Astrocyte (in vitro differentiated cells and primary cell): ENCODE measurements at regions not wholly inside any gene's neighbourhood (a gene's known extent, or its start where the extent isn't known, plus 50 kb on each side); places are given as distances from the start of the nearest gene placed in this dataset.

Experiments used
- DNase-seq: peaks from one replicate; pipeline ENCODE4 v3.0.0-alpha.2; 2010; ENCODE audit warnings: low read depth
- FAIRE-seq: peaks from 2 replicates; lab custom pipeline; 2011; peaks lifted over from hg19 to GRCh38; lab: Jason Lieb, UNC
- H2AFZ ChIP-seq: 2 replicates; pipeline ENCODE4 v1.6.0; 2012; ENCODE audit warnings: low read depth, low read length, inconsistent platforms
- H3K27ac ChIP-seq: 2 replicates; pipeline ENCODE4 v1.5.1; 2011; ENCODE audit warnings: low read depth, low read length, inconsistent platforms
- H3K27me3 ChIP-seq: 2 replicates; pipeline ENCODE4 v1.6.0; 2011; ENCODE audit warnings: low read length, inconsistent platforms; ENCODE audit not compliant: insufficient read depth
- H3K36me3 ChIP-seq: 2 replicates; pipeline ENCODE4 v1.5.1; 2011; ENCODE audit warnings: low read length, inconsistent platforms; ENCODE audit not compliant: insufficient read depth
- H3K4me1 ChIP-seq: 2 replicates; pipeline ENCODE4 v1.5.1; 2011; ENCODE audit warnings: low read length, inconsistent platforms; ENCODE audit not compliant: insufficient read depth
- H3K4me2 ChIP-seq: 2 replicates; pipeline ENCODE4 v1.6.0; 2012; ENCODE audit warnings: low read length, inconsistent platforms
- H3K4me3 ChIP-seq: 2 replicates; pipeline ENCODE4 v1.5.1; 2011; ENCODE audit warnings: low read depth, mild to moderate bottlenecking, low read length, inconsistent platforms; ENCODE audit not compliant: insufficient read depth
- H3K79me2 ChIP-seq: 2 replicates; pipeline ENCODE4 v1.6.0; 2012; ENCODE audit warnings: mild to moderate bottlenecking, low read length, inconsistent platforms; ENCODE audit not compliant: insufficient read depth
- H3K9ac ChIP-seq: 2 replicates; pipeline ENCODE4 v1.6.0; 2012; ENCODE audit warnings: mild to moderate bottlenecking, low read length, inconsistent platforms
- H3K9me3 ChIP-seq: 2 replicates; pipeline ENCODE4 v1.5.1; 2012; ENCODE audit warnings: low read depth, mild to moderate bottlenecking, low read length, inconsistent platforms; ENCODE audit not compliant: insufficient read depth
- H4K20me1 ChIP-seq: 2 replicates; pipeline ENCODE4 v1.6.0; 2012; ENCODE audit warnings: low read length, inconsistent platforms; ENCODE audit not compliant: insufficient read depth
- H3K27ac Mint-ChIP-seq: one replicate; pipeline ENCODE4 v1.8.0; 2021; ENCODE audit warnings: mild to moderate bottlenecking, mixed read lengths; ENCODE audit not compliant: unreplicated experiment
- H3K27me3 Mint-ChIP-seq: one replicate; pipeline ENCODE4 v1.8.0; 2021; ENCODE audit warnings: low read depth, mixed read lengths; ENCODE audit not compliant: unreplicated experiment
- H3K36me3 Mint-ChIP-seq: one replicate; pipeline ENCODE4 v1.8.0; 2021; ENCODE audit warnings: low read depth, mixed read lengths; ENCODE audit not compliant: unreplicated experiment
- H3K4me1 Mint-ChIP-seq: one replicate; pipeline ENCODE4 v1.8.0; 2021; ENCODE audit warnings: low read depth, mixed read lengths; ENCODE audit not compliant: unreplicated experiment
- H3K4me3 Mint-ChIP-seq: one replicate; pipeline ENCODE4 v1.8.0; 2021; ENCODE audit warnings: mild to moderate bottlenecking, moderate library complexity, mixed read lengths; ENCODE audit not compliant: unreplicated experiment
- H3K9me3 Mint-ChIP-seq: one replicate; pipeline ENCODE4 v1.8.0; 2021; ENCODE audit warnings: mild to moderate bottlenecking, mixed read lengths; ENCODE audit not compliant: unreplicated experiment
- CTCF ChIP-seq: IDR thresholded peaks from 2 replicates; pipeline ENCODE4 v1.5.1; 2011; ENCODE audit warnings: low read depth, mild to moderate bottlenecking, inconsistent platforms, low read length, moderate library complexity; ENCODE audit not compliant: insufficient read depth
- EZH2 ChIP-seq: IDR thresholded peaks from 2 replicates; pipeline ENCODE4 v1.6.1; 2012; ENCODE audit warnings: mild to moderate bottlenecking, low read length, inconsistent platforms; ENCODE audit not compliant: insufficient read depth

- H3K9me3 ChIP-seq = no peaks in the 10 kb centered on the region
- Mint-ChIP-seq H3K9me3 (no peaks in the 10 kb centered on the region), H3K27ac (no peak overlapping the region), H3K4me3 (no peak overlapping the region), H3K36me3 (no peaks in the 10 kb centered on the region), H3K27me3 (no peaks in the 10 kb centered on the region), H3K4me1 (no peaks in the 10 kb centered on the region)
- no peaks in the 10 kb centered on the region for H3K36me3 ChIP-seq
- H3K9ac ChIP-seq = no peak overlapping the region
- H3K27ac ChIP-seq = no peak overlapping the region
- H2AFZ ChIP-seq = no peak overlapping the region
- DNase-seq (peak; percentile 6), FAIRE-seq (no peak)
- no peak for TF ChIP-seq CTCF
- no peaks in the 10 kb centered on the region for H3K79me2 ChIP-seq
- H3K4me3 ChIP-seq = no peak overlapping the region
- no peaks in the 10 kb centered on the region for H3K27me3 ChIP-seq
- H3K4me1 ChIP-seq = no peaks in the 10 kb centered on the region
- no peaks in the 10 kb centered on the region for H4K20me1 ChIP-seq
- no peak overlapping the region for H3K4me2 ChIP-seq
Observed at GRCh38 chr4:11675051-11675800, 246.5 kb upstream of the HS3ST1 start.

- H3K4me3 ChIP-seq = no peak overlapping the region
- DNase-seq (no peak), FAIRE-seq (no peak)
- no peak overlapping the region for H3K9ac ChIP-seq
- H3K9me3 ChIP-seq = no peaks in the 10 kb centered on the region
- no peak overlapping the region for H2AFZ ChIP-seq
- H3K27me3 ChIP-seq = no peaks in the 10 kb centered on the region
- H3K4me3 Mint-ChIP-seq = no peak overlapping the region
- H3K79me2 ChIP-seq = no peaks in the 10 kb centered on the region
- no peak for TF ChIP-seq CTCF
- no peak for TF ChIP-seq EZH2
- no peak overlapping the region for H3K27ac ChIP-seq
- no peaks in the 10 kb centered on the region for H3K36me3 Mint-ChIP-seq
- H3K4me1 ChIP-seq = no peaks in the 10 kb centered on the region
- H3K4me2 ChIP-seq = no peak overlapping the region
- H3K27me3 Mint-ChIP-seq = no peaks in the 10 kb centered on the region
- peaks cover 3% of the 10 kb centered on the region for H3K9me3 Mint-ChIP-seq
- H3K27ac Mint-ChIP-seq = no peak overlapping the region
- no peaks in the 10 kb centered on the region for H4K20me1 ChIP-seq
- peaks cover 6% of the 10 kb centered on the region for H3K4me1 Mint-ChIP-seq
- no peaks in the 10 kb centered on the region for H3K36me3 ChIP-seq
Observed at GRCh38 chr4:11670304-11670703, 241.6 kb upstream of the HS3ST1 start.

DNA sequence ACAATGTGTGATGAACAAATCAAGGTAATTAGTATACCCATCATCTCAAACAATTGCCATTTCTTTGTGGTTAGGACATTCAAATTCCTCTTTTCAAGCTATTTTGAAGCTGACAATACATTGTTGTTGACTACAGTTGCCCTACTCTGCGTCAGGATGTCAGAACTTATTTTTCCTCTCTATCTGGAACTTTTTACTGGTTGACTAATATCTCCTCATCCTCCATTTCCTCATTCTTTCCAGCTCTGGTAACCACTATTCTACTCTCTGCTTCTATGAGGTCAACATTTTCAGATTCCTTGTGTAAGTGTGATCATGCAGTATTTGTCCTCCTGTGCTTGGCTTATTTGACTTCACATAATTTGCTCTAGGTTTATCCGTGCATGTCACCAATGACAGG lies 240.5 kb upstream of the HS3ST1 start:
- no peak overlapping the region for H3K4me2 ChIP-seq
- no peak overlapping the region for H3K4me3 Mint-ChIP-seq
- H3K36me3 ChIP-seq = no peaks in the 10 kb centered on the region
- no peak overlapping the region for H3K9ac ChIP-seq
- no peaks in the 10 kb centered on the region for H3K9me3 ChIP-seq
- H3K27me3 ChIP-seq = no peaks in the 10 kb centered on the region
- H3K4me1 Mint-ChIP-seq = peaks cover 6% of the 10 kb centered on the region
- H3K36me3 Mint-ChIP-seq = peaks cover 3% of the 10 kb centered on the region
- H3K9me3 Mint-ChIP-seq = peaks cover 3% of the 10 kb centered on the region
- peak overlapping the region; percentile 93 for H3K27ac Mint-ChIP-seq
- no peaks in the 10 kb centered on the region for H3K27me3 Mint-ChIP-seq
- FAIRE-seq (no peak), DNase-seq (peak; percentile 7)
- H2AFZ ChIP-seq = no peak overlapping the region
- no peaks in the 10 kb centered on the region for H4K20me1 ChIP-seq
- H3K79me2 ChIP-seq = no peaks in the 10 kb centered on the region
- no peak for TF ChIP-seq EZH2
- no peak for TF ChIP-seq CTCF
- H3K4me3 ChIP-seq = no peak overlapping the region
- no peak overlapping the region for H3K27ac ChIP-seq
- no peaks in the 10 kb centered on the region for H3K4me1 ChIP-seq
